ENCODE measurements at regions not wholly inside any gene's neighbourhood (a gene's known extent, or its start where the extent isn't known, plus 50 kb on each side); places are given as distances from the start of the nearest gene placed in this dataset.
"Not testable (repeated sequence)": the region's sequence is repeated elsewhere in the genome, so short reads cannot be mapped to it uniquely, and the experiment has no call there.

GRCh38 chr1:60857851-60858250 is 224.5 kb upstream of the NFIA start:
- Histone ChIP-seq H3K4me1 (ENCODE audit: control insufficient read depth, insufficient read depth, low read length, poor library complexity, severe bottlenecking) (peaks cover 2% of the 10 kb centered on the region), H3K27ac (ENCODE audit: low read depth, low read length, severe bottlenecking) (no peak overlapping the region), H3K9me3 (ENCODE audit: control insufficient read depth, low read length) (no peaks in the 10 kb centered on the region), H3K4me3 (ENCODE audit: extremely low read depth, insufficient read depth, low read length, poor library complexity, severe bottlenecking) (no peak overlapping the region), H3K36me3 (ENCODE audit: control insufficient read depth, insufficient read depth, low read length) (no peaks in the 10 kb centered on the region)
- 85 to 100% methylated on average over 2 of the region's 2 CpGs for WGBS, 2 experiments (ENCODE audit: insufficient coverage in 2 of 2)

GRCh38 chr1:60850084-60850483 is 232.3 kb upstream of the NFIA start:
- Histone ChIP-seq H3K36me3 (ENCODE audit: control insufficient read depth, insufficient read depth, low read length) (no peaks in the 10 kb centered on the region), H3K9me3 (ENCODE audit: control insufficient read depth, low read length) (no peaks in the 10 kb centered on the region), H3K27ac (ENCODE audit: low read depth, low read length, severe bottlenecking) (no peak overlapping the region), H3K4me3 (ENCODE audit: extremely low read depth, insufficient read depth, low read length, poor library complexity, severe bottlenecking) (no peak overlapping the region), H3K4me1 (ENCODE audit: control insufficient read depth, insufficient read depth, low read length, poor library complexity, severe bottlenecking) (no peaks in the 10 kb centered on the region)
- no CpG with 5 or more reads among the region's 1 CpG for WGBS, 2 experiments (ENCODE audit: insufficient coverage in 2 of 2)

- no peak overlapping the region for H3K4me3 ChIP-seq (ENCODE audit: extremely low read depth, insufficient read depth, low read length, poor library complexity, severe bottlenecking)
- H3K36me3 ChIP-seq (ENCODE audit: control insufficient read depth, insufficient read depth, low read length) = no peaks in the 10 kb centered on the region
- no peaks in the 10 kb centered on the region for H3K4me1 ChIP-seq (ENCODE audit: control insufficient read depth, insufficient read depth, low read length, poor library complexity, severe bottlenecking)
- no peaks in the 10 kb centered on the region for H3K9me3 ChIP-seq (ENCODE audit: control insufficient read depth, low read length)
- H3K27ac ChIP-seq (ENCODE audit: low read depth, low read length, severe bottlenecking) = no peak overlapping the region
These were observed 233.0 kb upstream of the NFIA start for GRCh38 chr1:60849401-60849800.

DNA sequence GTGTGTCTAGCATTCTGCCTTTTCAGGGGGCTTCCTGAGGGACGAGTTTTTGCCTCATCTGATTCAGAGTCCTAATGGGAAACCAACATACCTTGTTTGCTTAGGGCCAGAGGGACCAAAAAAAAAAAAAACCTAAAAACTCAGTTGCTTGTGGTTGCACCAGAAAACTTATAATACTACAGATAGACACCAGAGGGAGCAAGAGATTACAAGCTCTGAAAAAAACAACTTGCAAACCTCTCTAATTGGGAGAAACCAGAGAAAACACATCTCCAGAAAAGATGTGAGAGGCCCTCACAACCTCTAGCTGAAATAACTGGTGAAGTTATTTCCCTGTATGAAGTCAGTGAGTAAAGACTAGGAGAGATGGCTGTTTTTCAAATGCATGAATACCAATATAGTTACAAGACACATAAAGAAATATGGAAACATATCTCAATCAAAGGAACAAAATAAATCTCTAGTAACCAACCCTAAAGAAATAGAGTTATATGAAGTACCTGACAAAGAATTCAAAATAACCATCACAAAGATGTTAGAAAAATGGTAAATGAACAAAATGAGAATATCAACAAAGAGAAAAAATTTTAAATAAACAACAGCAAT is 233.7 kb upstream of the NFIA start:
- Histone ChIP-seq H3K4me1 (ENCODE audit: control insufficient read depth, insufficient read depth, low read length, poor library complexity, severe bottlenecking) (no peaks in the 10 kb centered on the region), H3K9me3 (ENCODE audit: control insufficient read depth, low read length) (no peaks in the 10 kb centered on the region), H3K4me3 (ENCODE audit: extremely low read depth, insufficient read depth, low read length, poor library complexity, severe bottlenecking) (no peak overlapping the region), H3K36me3 (ENCODE audit: control insufficient read depth, insufficient read depth, low read length) (no peaks in the 10 kb centered on the region), H3K27ac (ENCODE audit: low read depth, low read length, severe bottlenecking) (no peak overlapping the region)
- 0% methylated on average over 1 of the region's 1 CpG; no CpG with 5 or more reads in 1 of the 2 experiments for WGBS, 2 experiments (ENCODE audit: insufficient coverage in 2 of 2)

DNA sequence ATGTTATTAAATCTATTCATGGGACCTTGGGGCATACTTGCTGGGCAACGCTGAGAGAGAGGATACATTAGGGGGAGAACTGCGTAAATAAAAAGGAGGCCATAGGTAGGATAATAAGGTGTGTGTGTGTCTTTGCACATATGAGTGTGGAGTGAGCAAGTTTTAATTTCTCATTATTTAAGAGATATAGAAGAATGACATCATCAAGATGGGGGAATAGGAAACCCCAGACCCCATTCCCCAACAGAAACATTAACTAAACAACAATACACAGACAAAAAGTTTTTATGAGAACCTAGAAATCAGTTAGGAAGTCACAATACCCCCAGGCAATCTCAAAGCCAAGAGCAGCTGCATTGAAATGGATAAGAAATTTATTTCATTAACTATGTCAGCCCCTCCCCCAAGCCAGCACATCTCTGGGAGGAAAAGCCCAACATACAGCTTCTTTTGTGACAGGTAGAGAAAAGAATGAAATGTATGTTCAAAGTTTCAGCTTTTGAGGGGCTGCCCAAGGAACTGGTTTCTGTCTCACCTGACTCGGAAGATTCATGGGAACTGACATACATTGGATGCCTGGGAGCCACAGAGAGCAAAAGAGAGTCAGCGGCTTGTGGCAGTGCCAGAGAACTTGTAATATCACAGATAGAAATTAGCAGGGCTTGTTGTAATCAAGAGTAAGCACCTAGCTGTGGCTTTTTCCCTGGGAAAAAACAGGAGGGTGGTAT is 234.3 kb upstream of the NFIA start:
- no peak overlapping the region for H3K4me3 ChIP-seq (ENCODE audit: extremely low read depth, insufficient read depth, low read length, poor library complexity, severe bottlenecking)
- H3K36me3 ChIP-seq (ENCODE audit: control insufficient read depth, insufficient read depth, low read length) = no peaks in the 10 kb centered on the region
- H3K4me1 ChIP-seq (ENCODE audit: control insufficient read depth, insufficient read depth, low read length, poor library complexity, severe bottlenecking) = no peaks in the 10 kb centered on the region
- 64 to 70% methylated on average over 2 to 4 of the region's 4 CpGs for WGBS, 2 experiments (ENCODE audit: insufficient coverage in 2 of 2)
- no peaks in the 10 kb centered on the region for H3K9me3 ChIP-seq (ENCODE audit: control insufficient read depth, low read length)
- no peak overlapping the region for H3K27ac ChIP-seq (ENCODE audit: low read depth, low read length, severe bottlenecking)

DNA sequence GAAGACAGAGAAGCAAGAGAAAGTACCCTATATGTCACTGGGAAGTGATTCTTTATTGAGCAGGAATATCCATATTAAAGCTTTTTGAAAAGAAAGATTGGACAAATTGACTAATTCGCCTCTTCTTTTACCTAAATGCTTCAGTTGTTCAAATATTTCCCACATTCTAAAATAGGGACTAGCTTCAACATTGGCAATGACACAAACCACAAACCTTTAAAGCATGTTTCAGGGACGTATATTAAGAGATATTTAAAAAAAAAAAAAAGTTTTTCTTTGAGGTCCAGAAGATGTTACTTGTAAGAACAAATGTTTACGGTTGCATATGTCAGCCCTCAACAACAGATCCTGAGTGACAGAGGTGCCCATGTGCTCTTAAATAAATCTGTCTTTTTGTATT is 235.0 kb upstream of the NFIA start:
- WGBS, 2 experiments (ENCODE audit: insufficient coverage in 2 of 2) = 100% methylated on average over 1 of the region's 3 CpGs; no CpG with 5 or more reads in 1 of the 2 experiments
- Histone ChIP-seq H3K4me3 (ENCODE audit: extremely low read depth, insufficient read depth, low read length, poor library complexity, severe bottlenecking) (no peak overlapping the region), H3K36me3 (ENCODE audit: control insufficient read depth, insufficient read depth, low read length) (no peaks in the 10 kb centered on the region), H3K27ac (ENCODE audit: low read depth, low read length, severe bottlenecking) (no peak overlapping the region), H3K4me1 (ENCODE audit: control insufficient read depth, insufficient read depth, low read length, poor library complexity, severe bottlenecking) (no peaks in the 10 kb centered on the region), H3K9me3 (ENCODE audit: control insufficient read depth, low read length) (no peaks in the 10 kb centered on the region)

DNA sequence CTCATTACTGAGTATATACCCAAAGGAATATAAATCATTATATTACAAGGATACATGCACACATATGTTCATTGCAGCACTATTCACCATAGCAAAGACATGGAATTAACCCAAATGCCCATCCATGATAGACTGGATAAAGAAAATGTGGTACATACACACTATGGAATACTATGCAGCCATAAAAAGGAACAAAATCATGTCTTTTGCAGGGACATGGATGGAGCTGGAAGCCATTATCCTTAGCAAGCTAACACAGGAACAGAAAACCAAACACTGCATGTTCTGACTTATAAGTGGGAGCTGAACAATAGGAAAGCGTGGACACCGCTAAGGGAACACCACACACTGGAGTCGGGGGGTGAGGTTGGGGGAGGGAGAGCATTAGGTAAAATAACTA is 236.7 kb upstream of the NFIA start:
- not testable (repeated sequence) for H3K27ac ChIP-seq (ENCODE audit: low read depth, low read length, severe bottlenecking); H3K36me3 ChIP-seq (ENCODE audit: control insufficient read depth, insufficient read depth, low read length); H3K4me3 ChIP-seq (ENCODE audit: extremely low read depth, insufficient read depth, low read length, poor library complexity, severe bottlenecking); H3K9me3 ChIP-seq (ENCODE audit: control insufficient read depth, low read length); H3K4me1 ChIP-seq (ENCODE audit: control insufficient read depth, insufficient read depth, low read length, poor library complexity, severe bottlenecking)
- WGBS, 2 experiments (ENCODE audit: insufficient coverage in 2 of 2) = 85 to 100% methylated on average over 3 of the region's 3 CpGs

GRCh38 chr1:60842304-60842703 is 240.1 kb upstream of the NFIA start:
- no peak overlapping the region for H3K27ac ChIP-seq (ENCODE audit: low read depth, low read length, severe bottlenecking)
- no peaks in the 10 kb centered on the region for H3K36me3 ChIP-seq (ENCODE audit: control insufficient read depth, insufficient read depth, low read length)
- no peaks in the 10 kb centered on the region for H3K9me3 ChIP-seq (ENCODE audit: control insufficient read depth, low read length)
- H3K4me3 ChIP-seq (ENCODE audit: extremely low read depth, insufficient read depth, low read length, poor library complexity, severe bottlenecking) = no peak overlapping the region
- WGBS, 2 experiments (ENCODE audit: insufficient coverage in 2 of 2) = 94% methylated on average over 2 of the region's 2 CpGs
- H3K4me1 ChIP-seq (ENCODE audit: control insufficient read depth, insufficient read depth, low read length, poor library complexity, severe bottlenecking) = no peaks in the 10 kb centered on the region

- Histone ChIP-seq H3K36me3 (ENCODE audit: control insufficient read depth, insufficient read depth, low read length) (no peaks in the 10 kb centered on the region), H3K27ac (ENCODE audit: low read depth, low read length, severe bottlenecking) (no peak overlapping the region), H3K4me3 (ENCODE audit: extremely low read depth, insufficient read depth, low read length, poor library complexity, severe bottlenecking) (no peak overlapping the region), H3K4me1 (ENCODE audit: control insufficient read depth, insufficient read depth, low read length, poor library complexity, severe bottlenecking) (no peaks in the 10 kb centered on the region), H3K9me3 (ENCODE audit: control insufficient read depth, low read length) (no peaks in the 10 kb centered on the region)
- 87 to 90% methylated on average over 1 to 4 of the region's 5 CpGs for WGBS, 2 experiments (ENCODE audit: insufficient coverage in 2 of 2)
These were observed 241.0 kb upstream of the NFIA start for GRCh38 chr1:60841116-60842046.

DNA sequence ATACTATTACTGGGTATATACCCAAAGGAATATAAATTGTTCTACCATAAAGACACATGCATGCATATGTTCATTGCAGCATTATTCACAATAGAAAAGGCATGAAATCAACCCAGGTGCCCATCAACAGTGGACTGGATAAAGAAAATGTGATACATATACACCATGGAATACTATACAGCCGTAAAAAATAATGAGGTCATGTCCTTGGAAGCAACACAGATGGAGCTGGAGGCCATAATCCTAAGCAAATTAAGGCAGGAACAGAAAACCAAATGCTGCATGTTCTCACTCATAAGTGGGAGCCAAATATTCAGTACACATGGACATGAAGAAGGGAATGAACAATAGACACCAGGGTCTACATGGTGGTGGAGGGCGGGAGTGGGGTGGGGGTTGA is 241.9 kb upstream of the NFIA start:
- H3K4me1 ChIP-seq (ENCODE audit: control insufficient read depth, insufficient read depth, low read length, poor library complexity, severe bottlenecking); H3K9me3 ChIP-seq (ENCODE audit: control insufficient read depth, low read length); H3K4me3 ChIP-seq (ENCODE audit: extremely low read depth, insufficient read depth, low read length, poor library complexity, severe bottlenecking); H3K27ac ChIP-seq (ENCODE audit: low read depth, low read length, severe bottlenecking); H3K36me3 ChIP-seq (ENCODE audit: control insufficient read depth, insufficient read depth, low read length): not testable (repeated sequence)
- no CpG with 5 or more reads among the region's 2 CpGs for WGBS, 2 experiments (ENCODE audit: insufficient coverage in 2 of 2)

All from mesodermal cell (in vitro differentiated cells).